Body of pancreas (tissue), 4 donors: ENCODE measurements at regions not wholly inside any gene's neighbourhood (a gene's known extent, or its start where the extent isn't known, plus 50 kb on each side); places are given as distances from the start of the nearest gene placed in this dataset.

ENCODE experiments used
- ATAC-seq: fragments of 150-250 bp; one replicate; pipeline ENCODE4 v1.9.1; 2016
- DNase-seq, 4 donors: peaks; one replicate each; pipeline ENCODE4 v3.0.0-alpha.2; 2019
- H3K27ac ChIP-seq, 4 donors: fragments of 200-600 bp; sonication (generic); 1 replicate in 3 of 4; 2 replicates in 1 of 4; pipeline versions ENCODE4 v1.5.1 to v1.6.1; 2016 to 2019; ENCODE audit warnings: mild to moderate bottlenecking in 1 of 4, mixed read lengths in 1 of 4, moderate library complexity in 1 of 4
- H3K27me3 ChIP-seq, 2 donors: fragments of 200-600 bp; sonication (generic); one replicate each; pipeline ENCODE4 v1.6.0; 2016; ENCODE audit warnings: mild to moderate bottlenecking in 1 of 2
- H3K36me3 ChIP-seq, 2 donors: fragments of 200-600 bp; sonication (generic); replicated peaks in 1 of 2; 2 replicates each; pipeline ENCODE4 v1.5.1; 2016; ENCODE audit warnings: low read depth in 2 of 2; ENCODE audit not compliant: insufficient read depth in 1 of 2
- H3K4me1 ChIP-seq: fragments of 200-600 bp; sonication (generic); one replicate; pipeline ENCODE4 v1.6.0; 2016
- H3K4me3 ChIP-seq, 2 donors: fragments of 200-600 bp; sonication (generic); 1 replicate in 1 of 2; 2 replicates in 1 of 2; pipeline ENCODE4 v1.5.1; 2016 to 2019
- H3K9me3 ChIP-seq, 3 donors: fragments of 200-600 bp; sonication (generic); 1 replicate in 2 of 3; 2 replicates in 1 of 3; pipeline ENCODE4 v1.5.1; 2016
- POLR2A ChIP-seq, 3 donors: fragments of 450-650 bp; IDR thresholded peaks; one replicate each; pipeline ENCODE4 v1.6.1; 2016; ENCODE audit warnings: antibody characterized with exemption in 3 of 3, mild to moderate bottlenecking in 2 of 3
- WGBS, 2 donors: methylation state at CpG; one replicate each; pipeline ENCODE4 v1.1.5; 2017; 5-methylcytosine and 5-hydroxymethylcytosine counted together
- intact Hi-C: fragments of 100-400 bp; cut with DNase I; formaldehyde crosslinking; loops from one replicate; pipeline ENCODE4 v1.15.1; 2023
- TF ChIP-seq, protein P1 (sequence below), 7 experiments: fragments of 450-650 bp in 4 of 7; fragments of 200-600 bp in 3 of 7; sonication (generic) in 3 of 7; IDR thresholded peaks; one replicate each; pipeline ENCODE4 v1.5.1; 2016 to 2019; ENCODE audit warnings: antibody characterized with exemption in 7 of 7

- no peak for TF ChIP-seq POLR2A (IDR thresholded peaks at IDR 0.05)
- TF ChIP-seq, protein P1, sequence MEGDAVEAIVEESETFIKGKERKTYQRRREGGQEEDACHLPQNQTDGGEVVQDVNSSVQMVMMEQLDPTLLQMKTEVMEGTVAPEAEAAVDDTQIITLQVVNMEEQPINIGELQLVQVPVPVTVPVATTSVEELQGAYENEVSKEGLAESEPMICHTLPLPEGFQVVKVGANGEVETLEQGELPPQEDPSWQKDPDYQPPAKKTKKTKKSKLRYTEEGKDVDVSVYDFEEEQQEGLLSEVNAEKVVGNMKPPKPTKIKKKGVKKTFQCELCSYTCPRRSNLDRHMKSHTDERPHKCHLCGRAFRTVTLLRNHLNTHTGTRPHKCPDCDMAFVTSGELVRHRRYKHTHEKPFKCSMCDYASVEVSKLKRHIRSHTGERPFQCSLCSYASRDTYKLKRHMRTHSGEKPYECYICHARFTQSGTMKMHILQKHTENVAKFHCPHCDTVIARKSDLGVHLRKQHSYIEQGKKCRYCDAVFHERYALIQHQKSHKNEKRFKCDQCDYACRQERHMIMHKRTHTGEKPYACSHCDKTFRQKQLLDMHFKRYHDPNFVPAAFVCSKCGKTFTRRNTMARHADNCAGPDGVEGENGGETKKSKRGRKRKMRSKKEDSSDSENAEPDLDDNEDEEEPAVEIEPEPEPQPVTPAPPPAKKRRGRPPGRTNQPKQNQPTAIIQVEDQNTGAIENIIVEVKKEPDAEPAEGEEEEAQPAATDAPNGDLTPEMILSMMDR (IDR thresholded peaks at IDR 0.05) = no peak
- H3K4me1 ChIP-seq = no peaks in the 10 kb centered on the region
- no peaks in the 10 kb centered on the region for H3K36me3 ChIP-seq
- 53 to 56% methylated on average over 3 of the region's 3 CpGs for WGBS, 2 donors
- no peak overlapping the region for H3K27ac ChIP-seq
- no peak for ATAC-seq
- no peak for DNase-seq
- H3K4me3 ChIP-seq = no peak overlapping the region
- no peaks in the 10 kb centered on the region for H3K9me3 ChIP-seq
- H3K27me3 ChIP-seq = no peaks in the 10 kb centered on the region
- intact Hi-C loops = no loop called here
Observed at GRCh38 chr1:114333690-114334089, 177.3 kb downstream of the TRIM33 start.

DNA sequence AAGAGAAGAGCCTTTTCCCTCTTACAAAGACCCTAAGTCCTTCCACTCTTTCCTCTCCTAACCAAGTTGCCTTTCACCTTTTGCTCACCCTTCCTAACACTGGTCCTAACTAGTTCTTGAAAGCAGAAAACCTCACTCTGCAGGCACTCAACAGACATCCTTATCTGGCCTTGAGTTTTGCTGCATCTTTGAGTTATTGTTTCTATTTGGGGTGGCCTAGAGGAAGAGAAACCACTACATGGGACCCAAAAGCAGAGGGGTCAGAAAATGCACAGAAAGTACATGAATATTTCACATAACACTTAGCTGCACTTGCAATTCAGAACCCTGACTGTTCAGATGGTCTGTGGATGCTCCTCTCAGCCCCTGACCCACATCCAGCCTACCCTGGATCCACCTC lies 178.3 kb upstream of the SYT6 start:
- DNase-seq = no peak
- intact Hi-C loops = no loop called here
- TF ChIP-seq, protein P1 (IDR thresholded peaks at IDR 0.05) = no peak
- TF ChIP-seq POLR2A (IDR thresholded peaks at IDR 0.05) = no peak
- no peak overlapping the region for H3K4me3 ChIP-seq
- H3K4me1 ChIP-seq = no peaks in the 10 kb centered on the region
- H3K9me3 ChIP-seq = no peaks in the 10 kb centered on the region
- H3K36me3 ChIP-seq = no peaks in the 10 kb centered on the region
- H3K27me3 ChIP-seq = no peaks in the 10 kb centered on the region
- no peak for ATAC-seq
- no peak overlapping the region for H3K27ac ChIP-seq

DNA sequence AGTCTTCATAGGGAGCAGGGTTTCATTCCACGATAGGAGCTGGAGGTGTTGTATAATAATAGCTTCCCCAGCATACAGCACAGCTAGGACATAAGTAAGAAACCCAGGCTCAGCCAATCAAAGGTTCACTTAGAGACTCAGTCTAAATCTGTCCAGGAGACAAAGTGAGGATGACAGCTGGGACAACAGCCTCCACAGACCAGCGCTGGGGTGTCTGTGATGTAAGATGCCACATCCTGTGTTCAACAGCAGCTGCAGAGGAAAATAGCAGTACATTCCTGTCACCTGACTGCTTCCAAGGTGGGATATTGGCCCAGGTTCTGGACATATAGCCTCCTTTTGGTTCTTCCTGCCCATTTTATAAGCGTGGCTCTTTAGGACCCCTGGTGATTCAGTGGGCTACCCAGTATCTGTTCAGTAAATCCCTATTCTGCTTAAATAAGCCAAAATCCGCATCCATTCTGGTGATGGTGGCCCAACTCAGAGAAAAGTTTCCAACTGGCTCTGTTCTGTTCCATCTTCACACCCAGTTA lies 176.8 kb upstream of the SYT6 start:
- intact Hi-C loops = no loop called here
- H3K27ac ChIP-seq = no peak overlapping the region
- H3K4me3 ChIP-seq = no peak overlapping the region
- TF ChIP-seq, protein P1 (IDR thresholded peaks at IDR 0.05) = no peak
- TF ChIP-seq POLR2A (IDR thresholded peaks at IDR 0.05) = no peak
- no peaks in the 10 kb centered on the region for H3K9me3 ChIP-seq
- DNase-seq (no peak), ATAC-seq (no peak)
- H3K36me3 ChIP-seq = no peaks in the 10 kb centered on the region
- no peaks in the 10 kb centered on the region for H3K4me1 ChIP-seq
- WGBS, 2 donors = 51 to 60% methylated on average over 3 to 4 of the region's 4 CpGs
- no peaks in the 10 kb centered on the region for H3K27me3 ChIP-seq

DNA sequence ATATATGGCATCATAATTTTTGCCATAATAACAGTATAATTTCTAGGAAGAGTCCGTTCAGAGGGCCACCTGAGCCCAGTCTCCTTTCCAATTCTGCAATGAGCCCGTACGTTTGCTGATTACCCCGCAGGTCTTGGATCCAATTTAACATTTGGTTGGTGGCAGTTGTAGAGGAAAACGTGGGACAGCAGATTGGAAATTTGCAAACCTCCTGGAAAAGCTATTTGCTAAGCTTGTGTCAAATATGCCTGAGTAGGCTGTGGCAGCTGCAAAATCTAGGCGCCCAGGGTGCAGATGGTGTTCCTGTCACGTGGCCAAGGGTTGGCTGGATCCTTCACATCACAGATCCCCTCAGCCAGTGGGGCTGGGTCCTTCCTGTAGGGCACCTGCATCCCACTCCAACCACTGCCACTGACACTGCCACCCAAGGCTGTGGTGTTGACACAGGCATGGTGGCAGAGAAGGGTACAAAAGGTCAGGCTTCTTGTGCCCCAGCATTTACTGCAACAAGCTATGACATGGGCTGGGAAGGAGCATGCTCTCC lies 174.8 kb upstream of the SYT6 start:
- no peak overlapping the region for H3K27ac ChIP-seq
- TF ChIP-seq, protein P1 (IDR thresholded peaks at IDR 0.05) = no peak
- TF ChIP-seq POLR2A (IDR thresholded peaks at IDR 0.05) = no peak
- H3K27me3 ChIP-seq = no peaks in the 10 kb centered on the region
- no peaks in the 10 kb centered on the region for H3K4me1 ChIP-seq
- 66 to 73% methylated on average over 5 to 7 of the region's 7 CpGs for WGBS, 2 donors
- H3K9me3 ChIP-seq = no peaks in the 10 kb centered on the region
- ATAC-seq (no peak), DNase-seq (no peak)
- no peaks in the 10 kb centered on the region for H3K36me3 ChIP-seq
- no peak overlapping the region for H3K4me3 ChIP-seq
- intact Hi-C loops = no loop called here

- Histone ChIP-seq H3K36me3 (no peaks in the 10 kb centered on the region), H3K27me3 (no peaks in the 10 kb centered on the region), H3K4me1 (no peaks in the 10 kb centered on the region), H3K4me3 (no peak overlapping the region), H3K9me3 (no peaks in the 10 kb centered on the region), H3K27ac (no peak overlapping the region)
- 73 to 83% methylated on average over 5 of the region's 5 CpGs for WGBS, 2 donors
- ATAC-seq = no peak
- no peak for TF ChIP-seq POLR2A (IDR thresholded peaks at IDR 0.05)
- TF ChIP-seq, protein P1 (IDR thresholded peaks at IDR 0.05) = no peak
- DNase-seq = no peak
- intact Hi-C loops = no loop called here
Observed at GRCh38 chr1:114324662-114324965, 170.9 kb upstream of the SYT6 start.
